Stimulated activated CD8-positive, alpha-beta memory T cell treated with anti-CD3 and anti-CD28 coated beads, Interleukin-7, amount 100 ng/mL, for 48 hours (primary cell): ENCODE measurements at regions not wholly inside any gene's neighbourhood (a gene's known extent, or its start where the extent isn't known, plus 50 kb on each side); places are given as distances from the start of the nearest gene placed in this dataset.

Experiments used
- DNase-seq, 2 donors: peaks; one replicate each; pipeline ENCODE4 v3.0.0-alpha.2; 2020; ENCODE audit warnings: low read depth in 1 of 2; ENCODE audit errors: extremely low read depth in 1 of 2

- DNase-seq, result no peak
These were observed 486.8 kb upstream of the ANKRD30A start for GRCh38 chr10:36638462-36639155.

- no peak for DNase-seq
These were observed 488.5 kb upstream of the ANKRD30A start for GRCh38 chr10:36636879-36637278.

- no peak for DNase-seq
These were observed 489.0 kb upstream of the ANKRD30A start for GRCh38 chr10:36636285-36636839.

- DNase-seq, result no peak
These were observed 490.5 kb upstream of the ANKRD30A start for GRCh38 chr10:36634916-36635315.

GRCh38 chr10:36630267-36630666 lies 495.1 kb upstream of the ANKRD30A start:
- no peak for DNase-seq

- DNase-seq, result no peak
These were observed 495.9 kb upstream of the ANKRD30A start for GRCh38 chr10:36629476-36629875.

GRCh38 chr10:36624551-36625100 lies 500.8 kb upstream of the ANKRD30A start:
- DNase-seq, result no peak

- no peak for DNase-seq
These were observed 504.1 kb upstream of the ANKRD30A start for GRCh38 chr10:36621346-36621745.

GRCh38 chr10:36612436-36612835 lies 513.0 kb upstream of the ANKRD30A start:
- no peak for DNase-seq

- no peak for DNase-seq
These were observed 516.5 kb upstream of the ANKRD30A start for GRCh38 chr10:36608866-36609265.

- no peak for DNase-seq
These were observed 517.1 kb upstream of the ANKRD30A start for GRCh38 chr10:36608251-36608650.

- no peak for DNase-seq
These were observed 519.1 kb upstream of the ANKRD30A start for GRCh38 chr10:36606234-36606839.

- no peak for DNase-seq
These were observed 521.1 kb upstream of the ANKRD30A start for GRCh38 chr10:36604316-36604715.

GRCh38 chr10:36603688-36604087 lies 521.7 kb upstream of the ANKRD30A start:
- DNase-seq, result no peak

- DNase-seq, result no peak
These were observed 523.0 kb upstream of the ANKRD30A start for GRCh38 chr10:36602374-36602773.

- no peak for DNase-seq
These were observed 527.6 kb upstream of the ANKRD30A start for GRCh38 chr10:36597756-36598320.

- no peak for DNase-seq
These were observed 532.4 kb upstream of the ANKRD30A start for GRCh38 chr10:36592964-36593363.

GRCh38 chr10:36591436-36591835 lies 534.0 kb upstream of the ANKRD30A start:
- no peak for DNase-seq

- DNase-seq, result no peak
These were observed 541.7 kb upstream of the ANKRD30A start for GRCh38 chr10:36583690-36584089.

GRCh38 chr10:36581237-36581636 lies 544.2 kb upstream of the ANKRD30A start:
- no peak for DNase-seq

GRCh38 chr10:36578306-36578705 lies 547.1 kb upstream of the ANKRD30A start:
- no peak for DNase-seq

- no peak for DNase-seq
These were observed 548.3 kb upstream of the ANKRD30A start for GRCh38 chr10:36577126-36577525.
